PC-9 (cell line): ENCODE measurements at regions not wholly inside any gene's neighbourhood (a gene's known extent, or its start where the extent isn't known, plus 50 kb on each side); places are given as distances from the start of the nearest gene placed in this dataset.

Experiments used
- BruUV-seq: library from RNA; stranded (reverse); fragments of 400-500 nt; replicated peaks from 2 replicates; lab custom pipeline; 2021; lab: Mats Ljungman, UMichigan
- CTCF ChIA-PET: fragments of 300-600 bp; sonication (Branson Sonifier 250); formaldehyde crosslinking; loops from one replicate; lab custom pipeline; 2022; ENCODE audit warnings: antibody characterized with exemption; lab: Charles Lee
- POLR2A ChIA-PET: fragments of 300-600 bp; sonication (Branson Sonifier 250); formaldehyde crosslinking; loops from one replicate; lab custom pipeline; 2022; ENCODE audit warnings: antibody characterized with exemption; ENCODE audit not compliant: unreplicated experiment; lab: Charles Lee
- DNase-seq, 2 experiments: peaks; one replicate each; pipeline versions ENCODE4 v3.0.0 to v3.0.0-alpha.2; 2015 to 2022; ENCODE audit warnings: mixed read lengths in 1 of 2
- H2AFZ ChIP-seq: fragments of 200-600 bp; sonication (generic); 2 replicates; pipeline ENCODE4 v1.8.1; 2017; ENCODE audit warnings: antibody characterized with exemption
- H3F3A ChIP-seq: fragments of 200-600 bp; sonication (generic); 2 replicates; pipeline ENCODE4 v1.8.1; 2017; ENCODE audit warnings: antibody characterized with exemption, mild to moderate bottlenecking, low read depth; ENCODE audit not compliant: insufficient read depth
- H3K27ac ChIP-seq: fragments of 200-600 bp; sonication (generic); 2 replicates; pipeline ENCODE4 v1.6.1; 2016; ENCODE audit warnings: mixed run types
- H3K27me3 ChIP-seq: fragments of 200-600 bp; sonication (generic); 2 replicates; pipeline ENCODE4 v1.6.1; 2016; ENCODE audit warnings: low read depth, mixed run types; ENCODE audit not compliant: insufficient read depth
- H3K36me3 ChIP-seq: fragments of 200-600 bp; sonication (generic); 2 replicates; pipeline ENCODE4 v1.6.1; 2016; ENCODE audit warnings: low read depth, mixed run types
- H3K4me1 ChIP-seq: fragments of 200-600 bp; sonication (generic); replicated peaks from 2 replicates; pipeline ENCODE4 v1.6.1; 2016; ENCODE audit warnings: mixed run types; ENCODE audit not compliant: insufficient read depth
- H3K4me2 ChIP-seq: fragments of 200-600 bp; sonication (generic); 2 replicates; pipeline ENCODE4 v1.6.1; 2017; ENCODE audit warnings: mixed run types
- H3K4me3 ChIP-seq: fragments of 200-600 bp; sonication (generic); 2 replicates; pipeline ENCODE4 v1.6.1; 2016; ENCODE audit warnings: mixed run types
- H3K79me2 ChIP-seq: fragments of 200-600 bp; sonication (generic); 2 replicates; pipeline ENCODE4 v1.6.1; 2017; ENCODE audit warnings: low read depth, mixed run types
- H3K9me2 ChIP-seq: fragments of 200-600 bp; sonication (generic); 2 replicates; pipeline ENCODE4 v1.8.1; 2017; ENCODE audit warnings: mild to moderate bottlenecking; ENCODE audit not compliant: insufficient read depth
- H3K9me3 ChIP-seq: fragments of 200-600 bp; sonication (generic); 2 replicates; pipeline ENCODE4 v1.8.1; 2016; ENCODE audit warnings: low read depth; ENCODE audit not compliant: insufficient read depth
- H4K20me1 ChIP-seq: fragments of 200-600 bp; sonication (generic); 2 replicates; pipeline ENCODE4 v1.8.1; 2017; ENCODE audit not compliant: insufficient read depth
- EZH2 ChIP-seq: fragments of 200-600 bp; sonication (generic); IDR thresholded peaks from 2 replicates; pipeline ENCODE4 v1.8.0; 2017; ENCODE audit warnings: antibody characterized with exemption, low read depth
- intact Hi-C: fragments of 100-400 bp; cut with micrococcal nuclease; formaldehyde crosslinking; loops from one replicate; pipeline ENCODE4 v1.10.0; 2022; ENCODE audit not compliant: unreplicated experiment
- TF ChIP-seq, protein P1 (sequence below): fragments of 200-600 bp; sonication (generic); conservative IDR thresholded peaks from 2 replicates; pipeline ENCODE4 v1.6.1; 2017; ENCODE audit warnings: mixed run types, antibody characterized with exemption, mild to moderate bottlenecking, moderate library complexity

DNA sequence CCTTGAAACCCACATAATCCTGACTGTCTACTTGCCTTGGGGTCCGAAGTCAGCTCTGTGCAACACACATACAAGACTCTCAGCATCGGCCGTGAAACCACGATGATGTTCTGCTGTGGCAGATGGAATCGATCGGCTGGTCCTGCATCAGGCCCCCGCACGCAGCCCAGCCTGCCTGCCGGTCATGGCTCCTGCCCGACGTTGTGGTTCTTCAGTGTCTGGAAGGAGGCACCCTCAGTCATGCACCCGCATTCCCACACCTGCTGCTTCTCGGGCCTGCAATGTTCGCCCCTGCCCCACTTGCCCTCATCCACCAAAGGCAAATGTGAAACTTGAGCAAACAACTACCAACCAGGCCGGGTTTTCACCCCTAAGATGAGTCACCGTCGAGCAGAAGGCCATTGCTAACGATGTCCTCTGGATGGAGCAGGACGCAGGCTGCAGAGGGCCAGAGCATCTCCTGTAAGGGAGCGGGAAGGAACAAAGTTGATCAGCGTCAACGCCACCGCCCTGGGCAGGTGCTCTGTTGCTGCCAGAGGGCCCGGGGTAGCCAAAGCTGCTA, 128.9 kb upstream of the PDE10A start:
- POLR2A ChIA-PET, result no interaction called here
- Histone ChIP-seq H3K4me2 (no peak overlapping the region), H3K27me3 (peaks cover 88% of the 10 kb centered on the region), H3K27ac (no peak overlapping the region), H2AFZ (no peak overlapping the region), H3F3A (no peaks in the 10 kb centered on the region), H3K4me1 (no peaks in the 10 kb centered on the region), H3K9me2 (no peaks in the 10 kb centered on the region), H4K20me1 (no peaks in the 10 kb centered on the region), H3K4me3 (no peak overlapping the region), H3K79me2 (no peaks in the 10 kb centered on the region), H3K36me3 (no peaks in the 10 kb centered on the region), H3K9me3 (no peaks in the 10 kb centered on the region)
- DNase-seq, result no peak
- BruUV-seq, result no TSS peak
- TF ChIP-seq, protein P1, sequence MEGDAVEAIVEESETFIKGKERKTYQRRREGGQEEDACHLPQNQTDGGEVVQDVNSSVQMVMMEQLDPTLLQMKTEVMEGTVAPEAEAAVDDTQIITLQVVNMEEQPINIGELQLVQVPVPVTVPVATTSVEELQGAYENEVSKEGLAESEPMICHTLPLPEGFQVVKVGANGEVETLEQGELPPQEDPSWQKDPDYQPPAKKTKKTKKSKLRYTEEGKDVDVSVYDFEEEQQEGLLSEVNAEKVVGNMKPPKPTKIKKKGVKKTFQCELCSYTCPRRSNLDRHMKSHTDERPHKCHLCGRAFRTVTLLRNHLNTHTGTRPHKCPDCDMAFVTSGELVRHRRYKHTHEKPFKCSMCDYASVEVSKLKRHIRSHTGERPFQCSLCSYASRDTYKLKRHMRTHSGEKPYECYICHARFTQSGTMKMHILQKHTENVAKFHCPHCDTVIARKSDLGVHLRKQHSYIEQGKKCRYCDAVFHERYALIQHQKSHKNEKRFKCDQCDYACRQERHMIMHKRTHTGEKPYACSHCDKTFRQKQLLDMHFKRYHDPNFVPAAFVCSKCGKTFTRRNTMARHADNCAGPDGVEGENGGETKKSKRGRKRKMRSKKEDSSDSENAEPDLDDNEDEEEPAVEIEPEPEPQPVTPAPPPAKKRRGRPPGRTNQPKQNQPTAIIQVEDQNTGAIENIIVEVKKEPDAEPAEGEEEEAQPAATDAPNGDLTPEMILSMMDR, result no peak
- TF ChIP-seq EZH2, result no peak
- CTCF ChIA-PET, result no interaction called here
- intact Hi-C loops, result no loop called here

DNA sequence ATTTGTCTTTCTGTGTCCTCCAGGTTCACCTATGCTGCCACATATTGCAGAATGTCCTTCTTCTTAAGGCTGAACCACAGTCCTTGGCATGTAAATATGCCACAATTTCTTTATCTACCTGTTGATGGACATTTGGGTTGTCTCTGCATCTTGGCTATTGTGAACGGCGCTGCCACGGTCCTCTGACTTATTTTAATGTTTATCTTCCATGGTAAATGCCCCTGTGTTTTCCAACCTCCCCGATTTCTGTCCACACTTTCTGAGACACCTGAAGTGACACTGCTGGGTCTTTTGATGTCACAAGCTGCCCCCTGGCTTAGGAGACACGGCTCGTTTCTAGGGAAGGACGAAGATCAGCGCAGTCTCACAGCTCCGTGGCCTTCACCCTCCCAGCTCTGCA, 128.3 kb upstream of the PDE10A start:
- ChIA-PET POLR2A (no interaction called here), CTCF (no interaction called here)
- no peaks in the 10 kb centered on the region for H3K36me3 ChIP-seq
- H3K4me1 ChIP-seq, result no peaks in the 10 kb centered on the region
- H3K9me3 ChIP-seq, result no peaks in the 10 kb centered on the region
- no peak overlapping the region for H3K4me3 ChIP-seq
- H2AFZ ChIP-seq, result no peak overlapping the region
- no peaks in the 10 kb centered on the region for H4K20me1 ChIP-seq
- H3K27me3 ChIP-seq, result peaks cover 88% of the 10 kb centered on the region
- no peak overlapping the region for H3K27ac ChIP-seq
- no peaks in the 10 kb centered on the region for H3F3A ChIP-seq
- intact Hi-C loops, result no loop called here
- H3K79me2 ChIP-seq, result no peaks in the 10 kb centered on the region
- no peaks in the 10 kb centered on the region for H3K9me2 ChIP-seq
- DNase-seq, result no peak
- TF ChIP-seq, protein P1, result no peak
- TF ChIP-seq EZH2, result no peak
- no TSS peak for BruUV-seq
- no peak overlapping the region for H3K4me2 ChIP-seq

DNA sequence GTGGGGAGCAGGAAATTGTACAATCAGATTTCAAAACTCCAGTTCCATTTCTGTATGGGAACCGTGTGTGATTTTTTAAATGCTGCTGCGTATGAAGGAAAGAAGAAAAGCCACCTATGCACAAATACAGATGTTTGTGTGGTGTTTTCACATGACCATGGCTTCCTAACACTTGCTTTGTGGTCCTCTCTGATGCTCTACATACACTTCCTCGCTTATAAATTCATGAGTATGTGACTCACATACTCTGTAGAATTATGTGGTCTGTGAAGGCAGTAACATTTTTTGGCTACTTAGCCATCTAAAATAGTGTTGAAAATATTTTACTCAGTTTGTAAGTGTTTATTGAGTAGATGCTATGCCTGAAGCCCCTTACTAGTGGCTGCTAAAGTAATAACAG, 119.8 kb upstream of the PDE10A start:
- Histone ChIP-seq H3K4me3 (no peak overlapping the region), H3K9me2 (no peaks in the 10 kb centered on the region), H3K79me2 (no peaks in the 10 kb centered on the region), H3K4me2 (no peak overlapping the region), H3F3A (no peaks in the 10 kb centered on the region), H3K9me3 (no peaks in the 10 kb centered on the region), H3K36me3 (no peaks in the 10 kb centered on the region), H3K4me1 (no peaks in the 10 kb centered on the region), H3K27ac (no peak overlapping the region), H4K20me1 (no peaks in the 10 kb centered on the region), H2AFZ (no peak overlapping the region), H3K27me3 (peaks cover 91% of the 10 kb centered on the region)
- no peak for DNase-seq
- ChIA-PET POLR2A (no interaction called here), CTCF (no interaction called here)
- TF ChIP-seq, protein P1, result no peak
- no peak for TF ChIP-seq EZH2
- intact Hi-C loops, result no loop called here
- BruUV-seq, result no TSS peak
